Hepatocyte (in vitro differentiated cells): ENCODE measurements at regions not wholly inside any gene's neighbourhood (a gene's known extent, or its start where the extent isn't known, plus 50 kb on each side); places are given as distances from the start of the nearest gene placed in this dataset.

Source experiments
- EZH2 ChIP-seq: fragments of 200-600 bp; sonication (generic); IDR thresholded peaks from 2 replicates; pipeline ENCODE4 v1.6.1; 2016; ENCODE audit warnings: antibody characterized with exemption, mild to moderate bottlenecking, borderline replicate concordance
- EZH2phosphoT487 ChIP-seq: fragments of 200-600 bp; sonication (generic); IDR thresholded peaks from one replicate; pipeline ENCODE4 v1.6.1; 2018; ENCODE audit warnings: antibody characterized with exemption, mild to moderate bottlenecking, low read depth, moderate library complexity; ENCODE audit not compliant: unreplicated experiment, severe bottlenecking
- TF ChIP-seq, protein P1 (sequence below): fragments of 200-600 bp; sonication (generic); IDR thresholded peaks from 2 replicates; pipeline ENCODE4 v1.5.1; 2016; ENCODE audit warnings: antibody characterized with exemption, mild to moderate bottlenecking; ENCODE audit not compliant: poor library complexity

DNA sequence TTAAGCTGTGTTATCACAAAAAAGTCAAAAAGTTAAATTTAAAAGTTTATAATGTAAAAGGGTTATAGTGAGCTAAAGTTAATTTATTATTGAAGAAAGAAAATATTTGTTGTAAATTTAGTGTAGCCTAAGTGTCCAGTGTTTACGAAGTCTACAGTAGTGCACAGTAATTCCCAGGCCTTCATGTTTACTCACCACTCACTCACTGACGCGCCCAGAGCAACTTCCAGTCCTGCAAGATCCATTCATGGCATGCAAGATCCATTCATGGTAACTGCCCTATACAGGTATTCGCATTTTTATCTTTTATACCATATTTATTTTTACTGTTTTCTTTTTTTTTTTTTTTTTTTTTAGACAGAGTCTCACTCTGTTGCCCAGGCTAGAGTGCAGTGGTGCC is 69.5 kb downstream of the TPRA1 start:
- TF ChIP-seq, protein P1, sequence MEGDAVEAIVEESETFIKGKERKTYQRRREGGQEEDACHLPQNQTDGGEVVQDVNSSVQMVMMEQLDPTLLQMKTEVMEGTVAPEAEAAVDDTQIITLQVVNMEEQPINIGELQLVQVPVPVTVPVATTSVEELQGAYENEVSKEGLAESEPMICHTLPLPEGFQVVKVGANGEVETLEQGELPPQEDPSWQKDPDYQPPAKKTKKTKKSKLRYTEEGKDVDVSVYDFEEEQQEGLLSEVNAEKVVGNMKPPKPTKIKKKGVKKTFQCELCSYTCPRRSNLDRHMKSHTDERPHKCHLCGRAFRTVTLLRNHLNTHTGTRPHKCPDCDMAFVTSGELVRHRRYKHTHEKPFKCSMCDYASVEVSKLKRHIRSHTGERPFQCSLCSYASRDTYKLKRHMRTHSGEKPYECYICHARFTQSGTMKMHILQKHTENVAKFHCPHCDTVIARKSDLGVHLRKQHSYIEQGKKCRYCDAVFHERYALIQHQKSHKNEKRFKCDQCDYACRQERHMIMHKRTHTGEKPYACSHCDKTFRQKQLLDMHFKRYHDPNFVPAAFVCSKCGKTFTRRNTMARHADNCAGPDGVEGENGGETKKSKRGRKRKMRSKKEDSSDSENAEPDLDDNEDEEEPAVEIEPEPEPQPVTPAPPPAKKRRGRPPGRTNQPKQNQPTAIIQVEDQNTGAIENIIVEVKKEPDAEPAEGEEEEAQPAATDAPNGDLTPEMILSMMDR, result no peak
- TF ChIP-seq EZH2 (no peak), EZH2phosphoT487 (no peak)
